Middle frontal gyrus (tissue), 1 donor: ENCODE measurements at regions not wholly inside any gene's neighbourhood (a gene's known extent, or its start where the extent isn't known, plus 50 kb on each side); places are given as distances from the start of the nearest gene placed in this dataset.
"Not testable (repeated sequence)": the region's sequence is repeated elsewhere in the genome, so short reads cannot be mapped to it uniquely, and the experiment has no call there.

Experiments used
- DNase-seq: peaks from one replicate; pipeline ENCODE4 v3.0.0-alpha.2; 2015; ENCODE audit warnings: low spot score; ENCODE audit errors: extremely low spot score

DNA sequence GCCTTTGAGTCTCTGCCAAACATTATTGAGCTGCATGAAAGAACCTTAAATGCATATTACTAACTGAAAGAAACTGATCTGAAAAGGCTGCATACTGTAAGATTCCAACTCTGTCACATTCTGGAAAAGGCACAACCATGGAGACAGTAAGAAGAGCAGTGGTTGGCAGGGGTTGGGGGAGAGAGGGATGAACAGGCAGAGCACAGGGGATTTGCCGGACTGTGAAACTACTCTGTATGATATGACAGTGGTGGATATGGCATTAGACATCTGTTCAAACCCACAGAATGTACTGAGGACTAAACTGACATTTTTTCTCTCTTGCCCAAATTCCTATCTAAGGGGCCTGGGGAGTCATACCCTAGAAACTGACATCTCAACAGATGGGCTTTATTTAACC, 138.4 kb downstream of the KCNJ12 start:
- not testable (repeated sequence) for DNase-seq

DNA sequence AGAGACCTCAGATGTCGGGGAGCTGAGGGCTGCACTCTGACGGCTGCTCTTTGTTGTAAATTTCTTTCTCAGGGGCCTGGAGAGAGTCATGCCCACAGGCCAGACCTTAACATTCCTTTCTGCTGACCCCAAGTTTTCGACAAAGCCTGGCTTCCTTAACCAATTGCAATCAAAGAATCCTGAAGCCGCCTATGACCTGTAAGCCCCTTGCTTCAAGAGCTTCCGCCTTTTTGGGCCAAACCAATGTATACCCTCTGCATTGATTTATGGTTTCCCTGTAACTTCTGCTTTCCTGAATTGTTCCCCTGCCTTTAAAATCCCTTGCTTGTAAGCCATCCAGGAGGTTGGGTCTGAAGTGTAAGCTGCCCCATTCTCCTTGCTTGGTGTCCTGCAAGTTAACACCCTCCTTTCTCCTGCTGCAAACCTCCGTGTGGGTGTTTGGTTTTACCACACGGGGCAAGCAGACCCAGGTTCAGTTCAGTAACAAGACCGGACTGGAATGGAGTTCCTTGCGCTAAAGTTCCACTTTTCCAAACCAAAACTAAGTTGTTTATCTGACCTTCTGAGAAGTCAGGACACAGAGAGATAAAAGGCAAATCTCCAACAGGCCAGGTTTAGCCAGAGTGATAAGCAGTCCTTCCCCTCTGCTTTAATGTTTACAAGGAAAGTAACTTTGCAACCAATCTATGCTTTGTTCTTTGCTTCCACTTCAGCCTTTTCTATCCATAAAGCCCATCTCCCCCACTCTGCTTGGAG, 141.6 kb downstream of the KCNJ12 start:
- DNase-seq: no peak

DNA sequence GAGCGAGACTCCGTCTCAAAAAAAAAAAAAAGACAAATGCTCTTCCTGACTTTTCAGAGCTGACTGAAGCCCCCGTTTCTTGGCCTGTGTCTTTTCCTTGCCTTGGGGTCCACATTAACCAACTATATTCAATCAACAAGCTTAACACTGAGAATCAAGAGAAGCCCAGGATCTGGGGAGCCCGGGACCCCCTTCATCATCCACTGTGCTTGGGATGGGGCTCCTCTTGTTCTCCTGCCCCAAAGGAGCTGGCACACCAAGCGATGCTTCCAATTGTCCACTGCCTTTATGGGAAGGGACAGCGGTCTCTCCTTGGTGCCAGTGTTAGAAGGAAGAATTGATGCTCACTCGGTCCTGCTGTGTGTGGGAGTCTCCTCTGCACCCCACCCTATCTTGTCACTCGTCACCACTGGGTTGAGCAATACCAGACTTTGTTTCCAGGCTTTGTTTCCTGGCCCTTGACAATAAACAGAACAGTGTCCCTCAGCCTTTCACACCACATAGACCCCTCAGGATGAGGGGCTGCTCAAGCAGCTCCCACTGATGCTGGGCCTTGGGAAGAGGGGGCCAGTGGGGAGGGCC, 146.7 kb downstream of the KCNJ12 start:
- DNase-seq: no peak

DNA sequence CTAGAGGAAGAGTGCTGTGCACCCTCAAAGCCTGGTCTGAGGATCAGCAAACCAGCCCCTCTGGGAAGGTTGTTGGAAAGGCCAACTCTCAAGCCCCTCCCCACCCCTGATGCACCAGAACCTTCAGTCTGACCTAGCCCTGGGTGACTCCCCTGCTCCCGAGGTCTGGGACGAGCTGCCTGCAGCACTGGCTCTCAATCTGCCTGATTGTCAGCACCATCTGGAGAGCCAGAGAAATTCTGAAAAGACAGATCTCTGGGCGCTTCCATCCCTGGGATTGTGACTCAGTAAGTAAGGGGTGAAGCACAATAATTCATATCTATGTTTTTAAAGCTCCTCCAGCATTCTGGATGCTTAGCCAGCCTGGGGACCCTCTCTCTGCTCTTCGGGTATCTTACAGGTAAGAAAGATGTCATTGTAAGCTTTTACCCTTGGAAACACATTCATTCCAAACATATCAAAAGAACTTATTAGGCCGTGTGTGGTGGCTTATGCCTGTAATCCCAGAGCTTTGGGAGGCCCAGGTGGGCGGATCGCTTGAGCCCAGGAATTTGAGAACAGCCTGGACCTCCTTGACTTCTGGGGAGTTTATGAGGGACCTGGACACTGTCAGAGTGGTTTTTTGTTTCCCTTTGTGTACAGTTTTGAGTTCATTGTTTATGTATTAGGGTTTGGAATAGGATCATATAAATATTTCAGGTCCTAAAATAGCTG, 147.5 kb downstream of the KCNJ12 start:
- no peak for DNase-seq

DNA sequence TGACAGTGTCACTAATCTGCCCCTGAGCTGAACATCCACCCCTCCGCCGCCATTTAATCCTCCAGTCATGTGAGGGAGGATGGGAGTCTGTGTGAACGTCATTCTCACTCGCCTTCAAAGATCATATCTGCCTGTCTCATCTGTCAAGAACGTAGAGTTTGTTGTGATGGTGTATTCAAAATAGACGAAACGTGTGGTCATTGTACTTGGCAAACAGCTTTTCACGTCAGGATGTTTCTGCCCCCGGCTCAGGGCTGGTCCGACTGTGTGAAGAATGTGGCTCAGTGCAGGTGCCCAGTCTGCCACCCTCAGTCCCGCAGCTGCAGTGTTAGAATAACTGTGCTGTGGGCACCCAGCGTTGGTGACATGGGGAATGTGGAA, 148.0 kb downstream of the KCNJ12 start:
- DNase-seq: no peak

DNA sequence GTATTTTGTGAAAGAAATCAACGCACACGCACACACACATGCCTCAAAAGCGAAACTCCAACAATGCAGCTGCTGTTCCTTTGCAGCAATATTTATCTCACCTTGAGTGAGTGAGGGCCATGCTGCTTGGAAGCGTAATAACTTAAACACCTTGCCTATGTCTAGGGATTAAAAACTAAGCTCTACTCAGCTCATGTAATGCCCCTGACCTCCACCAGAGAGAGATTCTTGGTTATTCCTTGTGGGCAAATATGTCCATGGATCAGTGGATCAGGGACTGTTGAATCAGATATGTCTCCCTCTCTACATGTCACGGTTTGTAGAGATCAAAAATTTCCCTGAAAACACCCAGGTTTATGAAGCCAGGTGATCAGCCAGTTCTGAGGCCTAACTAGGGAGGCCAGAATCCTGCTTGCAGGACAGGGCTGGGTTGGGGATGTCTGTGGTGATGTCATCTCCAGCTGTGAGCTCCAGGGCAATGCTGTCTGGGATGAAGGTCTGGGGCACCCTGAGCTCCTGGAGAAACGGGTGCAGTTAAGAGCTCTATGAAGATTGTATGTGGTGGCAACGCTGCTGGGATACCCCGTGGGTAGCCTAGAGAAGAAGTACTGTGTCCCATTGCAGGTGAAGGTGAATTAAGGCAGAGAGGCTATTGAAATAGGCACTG, 149.4 kb downstream of the KCNJ12 start:
- no peak for DNase-seq

DNA sequence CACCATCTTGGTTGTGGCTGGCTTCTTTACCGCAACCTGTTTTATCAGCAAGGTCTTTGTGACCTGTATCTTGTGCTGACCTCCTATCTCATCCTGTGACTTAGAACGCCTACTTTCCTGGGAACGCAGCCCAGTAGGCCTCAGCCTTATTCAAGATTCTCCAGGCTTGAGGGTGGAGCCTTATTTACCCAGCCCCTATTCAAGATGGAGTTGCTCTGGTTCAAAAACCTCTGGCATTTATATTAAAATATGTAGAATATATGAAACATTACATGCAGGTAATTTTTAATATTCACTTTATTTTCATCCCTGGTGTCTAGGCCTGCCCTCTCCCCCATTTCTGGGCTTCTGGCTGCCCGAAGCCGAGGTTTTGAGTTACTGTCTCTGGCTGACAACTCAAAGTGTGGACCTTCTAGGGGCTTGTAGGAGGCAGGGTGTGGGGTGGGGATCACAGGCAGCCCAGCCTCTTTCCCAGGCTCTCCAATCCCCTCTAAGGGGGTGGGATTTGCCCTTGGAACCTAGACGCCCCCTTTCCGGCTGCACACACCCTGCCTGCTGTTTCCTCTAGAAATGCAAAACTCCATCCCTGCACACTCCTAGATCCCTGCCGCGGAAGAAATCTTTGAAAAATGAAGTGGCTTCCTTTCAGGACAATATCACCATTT, 152.0 kb downstream of the KCNJ12 start:
- DNase-seq: no peak

DNA sequence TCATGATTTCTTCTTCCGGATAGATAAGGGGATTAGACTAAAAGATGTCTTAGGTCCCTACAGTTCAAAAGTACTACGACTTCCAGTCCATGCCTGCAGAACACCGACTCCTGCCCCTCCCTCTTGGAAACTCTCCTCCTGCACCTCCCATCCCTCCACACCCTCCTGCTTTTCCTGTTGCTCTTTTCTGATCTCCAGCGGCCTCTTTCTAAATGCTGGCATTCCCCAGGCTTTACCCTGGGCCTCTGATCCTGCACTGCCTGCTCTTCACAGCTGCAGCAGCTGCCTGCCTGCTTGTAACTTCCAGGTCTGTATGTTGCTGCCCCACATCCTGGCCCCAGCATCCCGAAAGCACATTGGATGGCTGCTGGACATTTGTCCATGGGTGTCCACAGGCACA, 154.2 kb downstream of the KCNJ12 start:
- no peak for DNase-seq

DNA sequence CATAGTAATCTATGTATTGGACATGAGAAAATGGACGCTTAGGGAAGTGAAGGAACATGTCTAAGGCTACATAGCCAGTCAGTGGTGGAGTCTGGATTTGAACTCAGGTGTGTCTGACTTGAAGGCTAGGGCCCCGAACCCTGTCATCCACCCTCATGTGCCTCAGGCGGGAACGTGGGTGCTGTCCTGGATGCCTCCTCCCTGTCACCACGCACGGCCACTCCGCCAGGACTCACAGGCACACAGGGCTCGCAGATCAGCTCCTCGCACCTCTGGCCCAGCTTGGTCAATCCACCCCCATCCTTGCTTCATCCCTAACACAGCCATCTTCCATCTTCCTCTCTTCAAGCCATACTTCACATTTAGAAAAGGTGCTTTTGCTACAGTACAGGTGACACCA, 154.7 kb downstream of the KCNJ12 start:
- no peak for DNase-seq

DNA sequence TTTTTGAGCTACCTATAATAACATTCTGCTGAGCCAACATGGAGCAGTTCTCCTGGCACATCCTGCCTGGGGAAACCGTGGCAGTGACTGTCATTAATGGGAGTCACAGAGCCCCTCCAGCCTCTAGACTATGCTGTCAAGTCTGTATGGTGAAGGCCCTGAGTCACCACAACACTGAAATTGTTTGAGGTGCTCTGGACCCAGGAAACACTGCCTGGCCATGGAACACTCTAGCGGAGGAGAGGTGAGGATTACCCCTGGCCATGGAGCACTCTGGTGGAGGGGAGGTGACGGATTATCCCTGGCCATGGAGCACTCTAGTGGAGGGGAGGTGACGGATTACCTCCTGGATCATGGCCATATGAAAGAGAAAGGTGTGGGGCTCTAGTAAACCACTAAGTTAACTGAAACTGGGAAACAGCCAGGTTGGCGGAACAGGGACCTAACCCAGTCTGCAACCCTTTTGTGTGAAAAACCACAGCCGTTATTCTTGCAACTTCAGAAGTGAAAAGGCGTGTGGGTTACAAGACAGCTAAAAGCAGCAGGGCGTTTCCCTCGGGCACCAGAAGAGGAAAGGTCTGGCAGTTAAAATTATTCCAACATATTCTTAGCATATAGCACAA, 156.7 kb downstream of the KCNJ12 start:
- no peak for DNase-seq

DNA sequence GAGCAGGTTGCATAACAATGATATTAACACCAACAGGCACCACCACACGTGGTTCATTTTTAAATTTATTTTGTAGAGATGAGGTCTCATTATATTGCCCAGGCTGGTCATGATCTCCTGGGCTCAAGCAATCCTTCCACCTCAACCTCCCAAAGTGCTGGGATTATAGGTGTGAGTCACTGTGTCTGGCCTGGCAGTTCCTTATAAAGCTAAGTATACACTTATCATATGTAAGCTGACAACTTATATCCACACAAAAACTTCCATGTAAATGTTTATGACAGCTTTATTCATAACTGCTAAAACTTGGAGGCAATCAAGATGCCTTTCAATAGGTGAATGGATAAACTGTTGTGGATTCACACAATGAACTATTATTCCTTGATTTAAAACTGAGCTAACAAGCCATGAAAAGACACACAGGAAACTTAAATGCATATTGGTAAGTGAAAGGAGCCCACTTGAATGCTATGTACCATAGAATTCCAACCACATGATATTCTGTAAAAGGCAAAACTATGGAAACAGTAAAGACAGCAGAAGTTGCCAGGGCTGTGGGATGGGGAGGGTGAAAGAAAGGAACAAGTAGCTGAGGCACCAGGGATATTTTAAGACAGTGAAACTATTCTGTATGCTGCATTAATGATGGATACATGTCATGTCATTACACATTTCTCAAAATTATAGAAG, 156.5 kb upstream of the KCNJ18 start:
- no peak for DNase-seq

DNA sequence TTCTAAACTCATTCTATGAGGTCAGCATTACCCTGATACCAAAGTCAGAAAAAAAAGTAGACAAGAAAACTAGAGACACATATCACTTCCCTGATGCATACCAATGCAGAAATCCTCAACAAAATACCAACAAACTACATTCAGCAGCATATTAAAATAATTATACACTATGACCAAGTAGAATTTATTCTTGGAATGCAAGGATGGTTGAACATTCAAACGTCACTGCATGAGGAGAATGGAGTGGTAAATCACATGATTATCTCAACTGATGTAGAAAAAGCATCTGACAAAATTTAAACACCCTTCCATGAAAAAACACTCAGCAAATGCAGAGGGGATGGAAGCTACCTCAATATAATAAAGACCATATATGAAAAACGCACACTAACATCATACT, 155.0 kb upstream of the KCNJ18 start:
- DNase-seq: no peak

DNA sequence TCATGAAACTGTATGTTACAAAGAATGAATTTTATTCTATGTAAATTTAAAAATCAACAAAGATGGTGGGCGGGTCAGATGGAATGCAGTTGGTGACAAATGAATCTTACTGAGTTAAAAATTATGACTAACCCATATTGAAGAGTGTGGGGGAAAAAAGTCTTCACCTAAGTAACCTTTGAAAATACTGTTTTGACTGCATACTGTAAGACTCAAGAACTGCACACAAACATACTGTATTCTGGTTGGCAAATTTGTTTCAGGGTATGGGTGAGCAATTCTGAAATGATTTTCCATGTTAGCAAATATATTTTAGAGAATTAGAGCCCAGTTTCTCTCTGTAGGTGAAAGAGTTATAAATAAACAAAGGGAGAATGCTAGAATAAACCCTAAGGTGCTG, 153.7 kb upstream of the KCNJ18 start:
- no peak for DNase-seq

DNA sequence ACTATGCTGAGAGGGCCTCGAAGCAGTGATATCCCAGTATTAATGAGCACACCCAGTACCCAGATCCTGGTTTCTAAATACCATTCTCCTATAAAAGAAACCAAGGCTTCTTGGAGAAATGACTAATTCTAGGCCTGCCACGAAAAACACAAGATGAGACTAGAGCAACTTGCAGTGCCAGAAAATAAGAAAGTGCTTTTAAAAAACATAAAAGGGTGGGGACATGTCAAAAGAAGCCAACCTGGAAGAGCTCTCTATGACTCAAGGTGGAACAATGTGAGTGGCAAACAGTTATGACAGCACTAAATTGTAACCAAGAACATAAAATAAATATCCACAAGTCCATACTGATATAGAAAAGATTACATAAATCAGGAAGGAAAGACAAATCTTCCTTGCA, 153.2 kb upstream of the KCNJ18 start:
- DNase-seq: no peak

DNA sequence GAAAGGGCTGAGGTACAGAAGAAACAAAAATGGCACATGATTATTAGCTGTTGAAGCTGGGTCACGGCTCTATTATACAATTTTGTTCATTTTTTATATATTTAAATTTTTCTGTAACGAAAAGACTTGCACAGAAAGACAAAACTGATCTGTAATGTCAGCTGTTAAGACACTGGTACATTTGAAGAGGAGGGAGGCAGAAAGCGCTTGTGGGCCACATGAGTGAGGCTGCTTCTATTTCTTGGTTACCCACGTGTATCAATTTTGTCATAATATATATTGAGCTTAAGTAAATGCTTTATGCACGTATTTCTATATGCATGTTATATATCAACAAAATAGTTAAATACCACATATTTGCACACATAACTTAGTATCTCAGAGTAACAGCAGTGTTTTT, 151.8 kb upstream of the KCNJ18 start:
- DNase-seq: no peak

DNA sequence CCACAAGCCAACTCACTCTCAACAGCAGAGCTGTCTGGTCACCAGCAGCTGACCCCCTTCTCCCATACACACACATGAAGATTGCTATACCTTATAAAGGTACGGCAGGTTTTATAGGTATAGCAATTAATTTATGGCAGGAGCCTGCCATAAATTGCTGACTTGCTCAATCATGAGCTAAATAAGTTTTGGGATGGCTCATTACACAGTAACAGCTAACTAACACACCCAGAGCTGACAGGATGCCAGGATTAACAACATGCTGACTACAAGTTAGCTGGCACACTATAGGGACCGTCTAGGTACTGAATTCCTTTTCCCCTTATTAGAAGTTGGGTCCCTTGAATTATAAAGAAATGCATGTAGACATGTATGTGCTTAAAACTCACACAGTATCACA, 150.3 kb upstream of the KCNJ18 start:
- no peak for DNase-seq

DNA sequence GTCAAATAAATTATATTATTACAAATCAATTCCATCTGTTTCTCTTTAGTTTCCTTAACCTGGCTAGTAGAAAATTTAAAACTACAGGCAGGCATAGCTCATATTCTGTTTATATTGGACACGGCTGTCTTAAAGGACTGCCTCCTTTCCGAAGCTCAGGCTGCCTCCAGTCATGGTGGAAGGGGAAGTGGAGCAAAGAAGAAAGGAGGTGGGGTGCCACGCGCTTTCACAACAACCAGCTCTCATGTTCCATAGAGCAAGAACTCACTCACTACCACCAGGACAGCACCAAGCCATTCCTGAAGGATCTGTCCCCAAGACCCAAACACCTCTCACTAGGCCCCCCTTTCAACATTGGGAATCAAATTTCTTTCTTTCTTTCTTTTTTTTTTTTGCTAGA, 149.3 kb upstream of the KCNJ18 start:
- DNase-seq: no peak

DNA sequence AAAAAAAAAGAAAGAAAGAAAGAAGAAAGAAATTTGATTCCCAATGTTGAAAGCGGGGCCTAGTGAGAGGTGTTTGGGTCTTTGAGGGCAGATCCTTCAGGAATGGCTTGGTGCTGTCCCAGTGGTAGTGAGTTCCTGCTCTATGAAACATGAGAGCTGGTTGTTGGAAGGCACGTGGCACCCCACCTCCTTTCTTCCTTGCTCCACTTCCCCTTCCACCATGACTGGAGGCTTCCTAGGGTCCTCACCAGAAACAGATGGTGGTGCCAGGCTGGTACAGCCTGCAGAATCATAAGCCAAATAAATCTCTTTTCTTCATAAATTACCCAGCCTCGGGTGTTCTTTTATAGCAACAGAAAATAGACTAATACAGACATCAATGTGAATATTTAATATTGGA, 147.3 kb upstream of the KCNJ18 start:
- DNase-seq: no peak

DNA sequence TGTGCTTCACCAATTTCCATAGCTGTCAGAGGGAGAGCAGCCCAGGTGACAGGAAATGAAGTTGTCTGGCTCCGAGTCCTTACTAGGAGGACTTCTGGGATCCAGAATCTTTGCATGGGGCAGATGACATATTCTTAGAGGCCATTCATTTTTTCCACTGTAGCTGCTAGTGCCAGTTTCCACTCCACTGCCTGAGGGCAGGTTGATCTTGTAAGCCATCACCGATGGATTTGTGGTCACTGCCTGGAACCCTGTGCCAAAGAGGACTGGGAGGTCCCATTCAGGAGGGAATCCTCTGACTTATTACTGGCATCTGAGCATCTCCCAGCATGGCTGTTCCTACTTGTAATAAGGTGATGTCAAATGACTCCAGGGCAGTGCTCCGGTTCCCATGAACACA, 144.1 kb upstream of the KCNJ18 start:
- DNase-seq: no peak

DNA sequence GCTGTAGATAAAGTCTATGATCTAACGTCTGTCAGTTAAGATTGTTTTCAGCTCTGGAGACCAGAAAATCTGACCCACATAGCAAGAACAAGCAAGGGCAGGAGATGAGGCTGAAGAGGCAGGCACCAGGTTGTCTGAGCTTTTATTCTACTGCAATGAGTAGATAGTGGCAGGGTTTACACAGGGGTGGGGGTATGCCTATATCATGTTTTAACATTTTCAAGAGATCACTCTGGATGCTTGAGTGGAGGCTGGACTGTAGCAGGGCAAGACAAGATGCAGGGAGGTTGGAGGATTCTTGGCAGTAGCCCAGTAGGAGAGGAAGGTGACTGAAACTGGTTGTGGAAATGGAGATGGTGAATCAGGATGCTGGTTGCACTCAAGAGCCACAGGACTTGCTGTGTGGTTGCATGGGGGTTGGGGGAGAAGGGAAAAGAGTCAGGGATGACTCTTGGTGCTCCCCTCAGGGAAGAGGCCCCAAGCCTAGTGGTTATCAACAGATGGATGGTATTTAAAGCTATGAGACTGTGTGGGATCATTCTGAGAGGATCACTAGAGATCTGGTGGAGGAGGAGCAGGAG, 143.1 kb upstream of the KCNJ18 start:
- no peak for DNase-seq
